HEK293 (cell line): ENCODE measurements at regions not wholly inside any gene's neighbourhood (a gene's known extent, or its start where the extent isn't known, plus 50 kb on each side); places are given as distances from the start of the nearest gene placed in this dataset.

ENCODE experiments used
- OSR2 ChIP-seq: fragments of 450-650 bp; formaldehyde crosslinking; IDR thresholded peaks from 2 replicates; pipeline ENCODE4 v1.5.1; 2016; ENCODE audit warnings: missing biosample characterization, missing genetic modification characterization
- ZIC2 ChIP-seq: fragments of 450-650 bp; formaldehyde crosslinking; IDR thresholded peaks from 2 replicates; pipeline ENCODE4 v1.5.1; 2016; ENCODE audit warnings: missing biosample characterization, missing genetic modification characterization
- TF ChIP-seq, protein P1 (sequence below): fragments of 450-650 bp; formaldehyde crosslinking; IDR thresholded peaks from 2 replicates; pipeline ENCODE4 v1.5.1; 2016; ENCODE audit warnings: missing biosample characterization, missing genetic modification characterization
- TF ChIP-seq, protein P2 (sequence below): fragments of 450-650 bp; formaldehyde crosslinking; IDR thresholded peaks from 2 replicates; pipeline ENCODE4 v1.5.1; 2016; ENCODE audit warnings: missing biosample characterization, missing genetic modification characterization

DNA sequence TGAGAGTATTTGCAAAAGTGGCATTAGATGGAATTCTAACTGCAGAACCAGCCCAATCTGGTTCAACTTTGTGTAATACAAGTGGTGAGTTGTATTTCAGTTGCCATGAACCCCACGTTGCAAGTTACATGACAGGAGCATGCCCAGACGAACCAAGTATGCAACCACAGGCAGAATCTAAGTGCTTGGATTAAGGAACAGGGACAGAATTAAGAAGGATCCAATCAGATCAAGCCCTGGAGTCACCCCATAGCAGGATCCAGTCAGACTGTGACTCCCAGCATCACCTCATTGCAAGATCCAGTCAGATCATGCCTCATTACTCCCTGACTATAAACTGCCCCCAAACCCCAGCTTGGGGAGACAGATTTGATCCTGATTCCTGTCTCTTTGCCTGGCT lies 388.7 kb upstream of the NRP1 start:
- TF ChIP-seq, protein P1, sequence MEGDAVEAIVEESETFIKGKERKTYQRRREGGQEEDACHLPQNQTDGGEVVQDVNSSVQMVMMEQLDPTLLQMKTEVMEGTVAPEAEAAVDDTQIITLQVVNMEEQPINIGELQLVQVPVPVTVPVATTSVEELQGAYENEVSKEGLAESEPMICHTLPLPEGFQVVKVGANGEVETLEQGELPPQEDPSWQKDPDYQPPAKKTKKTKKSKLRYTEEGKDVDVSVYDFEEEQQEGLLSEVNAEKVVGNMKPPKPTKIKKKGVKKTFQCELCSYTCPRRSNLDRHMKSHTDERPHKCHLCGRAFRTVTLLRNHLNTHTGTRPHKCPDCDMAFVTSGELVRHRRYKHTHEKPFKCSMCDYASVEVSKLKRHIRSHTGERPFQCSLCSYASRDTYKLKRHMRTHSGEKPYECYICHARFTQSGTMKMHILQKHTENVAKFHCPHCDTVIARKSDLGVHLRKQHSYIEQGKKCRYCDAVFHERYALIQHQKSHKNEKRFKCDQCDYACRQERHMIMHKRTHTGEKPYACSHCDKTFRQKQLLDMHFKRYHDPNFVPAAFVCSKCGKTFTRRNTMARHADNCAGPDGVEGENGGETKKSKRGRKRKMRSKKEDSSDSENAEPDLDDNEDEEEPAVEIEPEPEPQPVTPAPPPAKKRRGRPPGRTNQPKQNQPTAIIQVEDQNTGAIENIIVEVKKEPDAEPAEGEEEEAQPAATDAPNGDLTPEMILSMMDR (tag by site-specific recombination) = no peak
- no peak for TF ChIP-seq ZIC2 (tag by site-specific recombination)
- no peak for TF ChIP-seq OSR2 (tag by site-specific recombination)
- TF ChIP-seq, protein P2, sequence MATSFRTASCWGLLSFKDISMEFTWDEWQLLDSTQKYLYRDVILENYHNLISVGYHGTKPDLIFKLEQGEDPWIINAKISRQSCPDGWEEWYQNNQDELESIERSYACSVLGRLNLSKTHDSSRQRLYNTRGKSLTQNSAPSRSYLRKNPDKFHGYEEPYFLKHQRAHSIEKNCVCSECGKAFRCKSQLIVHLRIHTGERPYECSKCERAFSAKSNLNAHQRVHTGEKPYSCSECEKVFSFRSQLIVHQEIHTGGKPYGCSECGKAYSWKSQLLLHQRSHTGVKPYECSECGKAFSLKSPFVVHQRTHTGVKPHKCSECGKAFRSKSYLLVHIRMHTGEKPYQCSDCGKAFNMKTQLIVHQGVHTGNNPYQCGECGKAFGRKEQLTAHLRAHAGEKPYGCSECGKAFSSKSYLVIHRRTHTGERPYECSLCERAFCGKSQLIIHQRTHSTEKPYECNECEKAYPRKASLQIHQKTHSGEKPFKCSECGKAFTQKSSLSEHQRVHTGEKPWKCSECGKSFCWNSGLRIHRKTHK (tag by site-specific recombination) = no peak
